H9 (cell line): ENCODE measurements at regions not wholly inside any gene's neighbourhood (a gene's known extent, or its start where the extent isn't known, plus 50 kb on each side); places are given as distances from the start of the nearest gene placed in this dataset.

Experiments used
- DNase-seq: peaks from one replicate; pipeline ENCODE4 v3.0.0-alpha.2; 2017
- H2AFZ ChIP-seq: one replicate; pipeline ENCODE4 v1.6.1; 2013; ENCODE audit warnings: mild to moderate bottlenecking, low read length, control low read depth, moderate library complexity
- H2AK5ac ChIP-seq: 2 replicates; pipeline ENCODE4 v1.6.1; 2013; ENCODE audit warnings: low read length, control low read depth, mixed read lengths; ENCODE audit not compliant: insufficient read length
- H2BK120ac ChIP-seq: one replicate; pipeline ENCODE4 v1.6.1; 2013; ENCODE audit warnings: low read depth, mild to moderate bottlenecking, low read length, control low read depth, inconsistent platforms; ENCODE audit not compliant: poor library complexity, severe bottlenecking
- H2BK12ac ChIP-seq: 2 replicates; pipeline ENCODE4 v1.6.1; 2013; ENCODE audit warnings: low read length, control low read depth, mixed read lengths, low read depth; ENCODE audit not compliant: insufficient read length
- H2BK15ac ChIP-seq: 2 replicates; pipeline ENCODE4 v1.6.1; 2013; ENCODE audit warnings: low read depth, low read length, control low read depth
- H2BK20ac ChIP-seq: one replicate; pipeline ENCODE4 v1.6.1; 2013; ENCODE audit warnings: low read depth, mild to moderate bottlenecking, low read length, control low read depth, inconsistent platforms; ENCODE audit not compliant: poor library complexity, severe bottlenecking
- H2BK5ac ChIP-seq: 2 replicates; pipeline ENCODE4 v1.6.1; 2013; ENCODE audit warnings: low read length, control low read depth, mixed read lengths; ENCODE audit not compliant: insufficient read length
- H3K14ac ChIP-seq: 2 replicates; pipeline ENCODE4 v1.6.1; 2013; ENCODE audit warnings: low read length, control low read depth; ENCODE audit not compliant: insufficient read depth
- H3K18ac ChIP-seq: 2 replicates; pipeline ENCODE4 v1.6.1; 2013; ENCODE audit warnings: low read depth, mild to moderate bottlenecking, mixed read lengths, low read length, control low read depth; ENCODE audit not compliant: insufficient read length
- H3K23ac ChIP-seq: 2 replicates; pipeline ENCODE4 v1.6.1; 2013; ENCODE audit warnings: low read length, control low read depth, mixed read lengths, low read depth; ENCODE audit not compliant: insufficient read length
- H3K23me2 ChIP-seq: 2 replicates; pipeline ENCODE4 v1.6.1; 2013; ENCODE audit warnings: low read depth, mild to moderate bottlenecking, mixed read lengths, low read length, control low read depth; ENCODE audit not compliant: insufficient read length, poor library complexity, severe bottlenecking
- H3K27ac ChIP-seq: 2 replicates; pipeline ENCODE4 v1.5.1; 2013; ENCODE audit warnings: low read length, control low read depth, mixed read lengths, low read depth; ENCODE audit not compliant: insufficient read length
- H3K27me3 ChIP-seq: 2 replicates; pipeline ENCODE4 v1.6.1; 2013; ENCODE audit warnings: low read length, control low read depth, inconsistent platforms; ENCODE audit not compliant: insufficient read depth
- H3K4ac ChIP-seq: 2 replicates; pipeline ENCODE4 v1.6.1; 2013; ENCODE audit warnings: low read depth, mild to moderate bottlenecking, control low read depth, inconsistent platforms, low read length, moderate library complexity
- H3K4me1 ChIP-seq: 2 replicates; pipeline ENCODE4 v1.6.1; 2013; ENCODE audit warnings: low read length, control low read depth, inconsistent platforms; ENCODE audit not compliant: insufficient read depth
- H3K4me2 ChIP-seq: 2 replicates; pipeline ENCODE4 v1.6.1; 2013; ENCODE audit warnings: low read length, control low read depth, mixed read lengths; ENCODE audit not compliant: insufficient read length, insufficient read depth
- H3K56ac ChIP-seq: 2 replicates; pipeline ENCODE4 v1.6.1; 2013; ENCODE audit warnings: low read depth, mild to moderate bottlenecking, mixed read lengths, low read length, control low read depth; ENCODE audit not compliant: insufficient read length
- H3K79me1 ChIP-seq: 2 replicates; pipeline ENCODE4 v1.6.1; 2013; ENCODE audit warnings: low read depth, mild to moderate bottlenecking, moderate library complexity, low read length, control low read depth, inconsistent platforms; ENCODE audit not compliant: insufficient read depth, poor library complexity, severe bottlenecking
- H3K79me2 ChIP-seq: 2 replicates; pipeline ENCODE4 v1.6.1; 2013; ENCODE audit warnings: low read length, control low read depth, inconsistent platforms; ENCODE audit not compliant: insufficient read depth
- H3K9ac ChIP-seq: 2 replicates; pipeline ENCODE4 v1.6.1; 2013; ENCODE audit warnings: low read length, control low read depth, mixed read lengths; ENCODE audit not compliant: insufficient read length; ENCODE audit errors: extremely low read depth
- H3K9me3 ChIP-seq: one replicate; pipeline ENCODE4 v1.6.1; 2013; ENCODE audit warnings: low read depth, low read length, inconsistent platforms; ENCODE audit not compliant: control insufficient read depth
- H3T11ph ChIP-seq: one replicate; pipeline ENCODE4 v1.6.1; 2013; ENCODE audit warnings: mild to moderate bottlenecking, low read length, control low read depth, inconsistent platforms
- H4K20me1 ChIP-seq: one replicate; pipeline ENCODE4 v1.6.1; 2013; ENCODE audit not compliant: control insufficient read depth, insufficient read length, insufficient read depth
- H4K5ac ChIP-seq: 2 replicates; pipeline ENCODE4 v1.6.1; 2013; ENCODE audit warnings: low read depth, mild to moderate bottlenecking, mixed read lengths, low read length, control low read depth; ENCODE audit not compliant: insufficient read length
- H4K8ac ChIP-seq: replicated peaks from 2 replicates; pipeline ENCODE4 v1.6.1; 2013; ENCODE audit warnings: low read length, control low read depth, mixed read lengths, low read depth; ENCODE audit not compliant: insufficient read length
- H4K91ac ChIP-seq: 2 replicates; pipeline ENCODE4 v1.6.1; 2013; ENCODE audit warnings: low read depth, mild to moderate bottlenecking, moderate library complexity, mixed read lengths, low read length, control low read depth; ENCODE audit not compliant: insufficient read length
- H3K27ac Mint-ChIP-seq, 3 experiments: 2 replicates in 2 of 3; 3 replicates in 1 of 3; pipeline ENCODE4 v1.8.0; 2020 to 2021; ENCODE audit warnings: mixed read lengths in 3 of 3, mild to moderate bottlenecking in 1 of 3, moderate library complexity in 1 of 3
- H3K27me3 Mint-ChIP-seq: 2 replicates; pipeline ENCODE4 v1.8.0; 2021; ENCODE audit warnings: low read depth, mild to moderate bottlenecking, moderate library complexity, mixed read lengths
- H3K36me3 Mint-ChIP-seq, 3 experiments: 2 replicates in 2 of 3; 3 replicates in 1 of 3; pipeline ENCODE4 v1.8.0; 2020 to 2021; ENCODE audit warnings: low read depth in 3 of 3, mixed read lengths in 3 of 3; ENCODE audit not compliant: insufficient read depth in 1 of 3
- H3K4me1 Mint-ChIP-seq, 2 experiments: 2 replicates each; pipeline ENCODE4 v1.8.0; 2020; ENCODE audit warnings: mixed read lengths in 2 of 2
- H3K4me3 Mint-ChIP-seq, 2 experiments: 2 replicates in 1 of 2; 3 replicates in 1 of 2; pipeline ENCODE4 v1.8.0; 2020 to 2021; ENCODE audit warnings: mild to moderate bottlenecking in 2 of 2, mixed read lengths in 2 of 2, moderate library complexity in 1 of 2
- H3K9me3 Mint-ChIP-seq, 2 experiments: 2 replicates in 1 of 2; 3 replicates in 1 of 2; pipeline ENCODE4 v1.8.0; 2020; ENCODE audit warnings: mild to moderate bottlenecking in 2 of 2, mixed read lengths in 2 of 2, moderate library complexity in 1 of 2
- CTCF ChIP-seq: fragments of 200-600 bp; sonication (generic); conservative IDR thresholded peaks from 3 replicates; pipeline ENCODE4 v1.8.0; 2021; ENCODE audit warnings: antibody characterized with exemption, mild to moderate bottlenecking

GRCh38 chr4:138927072-138927471 is 88.5 kb upstream of the NOCT start:
- no peak overlapping the region for H2AFZ ChIP-seq
- no peak overlapping the region for H4K91ac ChIP-seq
- Mint-ChIP-seq H3K4me1 (peaks cover 3 to 13% of the 10 kb centered on the region in 2 experiments; a peak in 3 of 4 replicates), H3K4me3 (no peak overlapping the region), H3K36me3 (peaks cover 11 to 20% (median 19%) of the 10 kb centered on the region in 3 experiments), H3K27me3 (no peaks in the 10 kb centered on the region; the same call in 1 of the 2 replicates), H3K27ac (no peak overlapping the region), H3K9me3 (peaks cover 18 to 30% of the 10 kb centered on the region in 2 experiments)
- no peaks in the 10 kb centered on the region for H3K9me3 ChIP-seq
- no peaks in the 10 kb centered on the region for H3K27me3 ChIP-seq
- no peak overlapping the region for H3K23ac ChIP-seq
- H2BK12ac ChIP-seq, result no peak overlapping the region
- H3K23me2 ChIP-seq, result no peaks in the 10 kb centered on the region
- no peak overlapping the region for H3K4ac ChIP-seq
- no peak for DNase-seq
- no peaks in the 10 kb centered on the region for H3K79me1 ChIP-seq
- no peak overlapping the region for H2BK120ac ChIP-seq
- no peak overlapping the region for H3T11ph ChIP-seq
- no peaks in the 10 kb centered on the region for H4K20me1 ChIP-seq
- H4K5ac ChIP-seq, result no peak overlapping the region
- H3K4me2 ChIP-seq, result no peak overlapping the region
- no peaks in the 10 kb centered on the region for H3K4me1 ChIP-seq
- H3K56ac ChIP-seq, result no peak overlapping the region
- H4K8ac ChIP-seq, result no peak overlapping the region
- no peak overlapping the region for H3K18ac ChIP-seq
- no peak overlapping the region for H3K14ac ChIP-seq
- H2BK15ac ChIP-seq, result no peak overlapping the region
- H3K27ac ChIP-seq, result no peak overlapping the region
- H3K79me2 ChIP-seq, result no peaks in the 10 kb centered on the region
- no peak overlapping the region for H2BK20ac ChIP-seq
- TF ChIP-seq CTCF, result no peak
- no peak overlapping the region for H3K9ac ChIP-seq
- H2AK5ac ChIP-seq, result no peak overlapping the region
- H2BK5ac ChIP-seq, result no peak overlapping the region
